SK-N-SH (cell line): ENCODE measurements at regions not wholly inside any gene's neighbourhood (a gene's known extent, or its start where the extent isn't known, plus 50 kb on each side); places are given as distances from the start of the nearest gene placed in this dataset.

Experiments used
- CTCF ChIA-PET: fragments of 300-600, 350-600 bp; formaldehyde crosslinking; extraction: SDS; loops from one replicate; lab custom pipeline; 2021; lab: Yijun Ruan, JAX
- POLR2A ChIA-PET: fragments of 350-600 bp; sonication (Branson Sonifier 250); formaldehyde crosslinking; extraction: SDS; loops from one replicate; lab custom pipeline; 2020; ENCODE audit warnings: antibody characterized with exemption, inconsistent platforms; lab: Yijun Ruan, JAX
- DNase-seq: peaks from one replicate; pipeline ENCODE4 v3.0.0; 2012
- H2AFZ ChIP-seq: fragments of 200-600 bp; sonication (generic); 2 replicates; pipeline ENCODE4 v1.8.1; 2016; ENCODE audit warnings: antibody characterized with exemption, mild to moderate bottlenecking, low read depth
- H3F3A ChIP-seq: fragments of 200-600 bp; sonication (generic); replicated peaks from 2 replicates; pipeline ENCODE3; 2016; ENCODE audit warnings: antibody characterized with exemption, mild to moderate bottlenecking; ENCODE audit not compliant: insufficient read depth
- H3K27ac ChIP-seq, 2 experiments: fragments of 200-500 bp in 1 of 2; fragments of 200-600 bp in 1 of 2; sonication (Bioruptor generic) in 1 of 2; sonication (generic), shearing (Covaris generic) in 1 of 2; 2 replicates each; pipeline versions ENCODE4 v1.5.1 to v1.6.1; 2014 to 2016; ENCODE audit warnings: low read depth in 2 of 2, inconsistent platforms in 1 of 2, low read length in 1 of 2, mild to moderate bottlenecking in 1 of 2, mixed read lengths in 1 of 2
- H3K27me3 ChIP-seq: fragments of 200-600 bp; sonication (generic), shearing (Covaris generic); 2 replicates; pipeline ENCODE4 v1.6.1; 2016; ENCODE audit warnings: mixed run types; ENCODE audit not compliant: insufficient read depth
- H3K36me3 ChIP-seq, 2 experiments: fragments of 200-500 bp in 1 of 2; fragments of 200-600 bp in 1 of 2; sonication (Bioruptor generic) in 1 of 2; sonication (generic) in 1 of 2; replicated peaks in 1 of 2; 2 replicates each; pipeline versions ENCODE3 to v1.5.1; 2014 to 2016; ENCODE audit warnings: low read length in 1 of 2, mild to moderate bottlenecking in 1 of 2; ENCODE audit not compliant: insufficient read depth in 2 of 2, control insufficient read depth in 1 of 2
- H3K4me1 ChIP-seq, 2 experiments: fragments of 200-500 bp in 1 of 2; fragments of 200-600 bp in 1 of 2; sonication (Bioruptor generic) in 1 of 2; sonication (generic), shearing (Covaris generic) in 1 of 2; 2 replicates each; pipeline versions ENCODE4 v1.5.1 to v1.6.1; 2014 to 2016; ENCODE audit warnings: low read depth in 1 of 2, low read length in 1 of 2, mixed run types in 1 of 2; ENCODE audit not compliant: insufficient read depth in 2 of 2, control insufficient read depth in 1 of 2
- H3K4me2 ChIP-seq: fragments of 200-600 bp; sonication (generic), shearing (Covaris generic); 2 replicates; pipeline ENCODE4 v1.6.1; 2017; ENCODE audit warnings: mixed run types
- H3K4me3 ChIP-seq, 2 experiments: fragments of 200-500 bp in 1 of 2; fragments of 200-600 bp in 1 of 2; sonication (Bioruptor generic) in 1 of 2; sonication (generic), shearing (Covaris generic) in 1 of 2; 2 replicates each; pipeline versions ENCODE4 v1.5.1 to v1.8.1; 2014 to 2016; ENCODE audit warnings: low read depth in 2 of 2, inconsistent platforms in 1 of 2, low read length in 1 of 2, mild to moderate bottlenecking in 1 of 2, mixed read lengths in 1 of 2, moderate library complexity in 1 of 2
- H3K79me2 ChIP-seq: fragments of 200-600 bp; sonication (generic); 2 replicates; pipeline ENCODE4 v1.8.1; 2017; ENCODE audit warnings: mild to moderate bottlenecking; ENCODE audit not compliant: insufficient read depth
- H3K9ac ChIP-seq: fragments of 200-600 bp; sonication (generic); 2 replicates; pipeline ENCODE4 v1.6.1; 2017; ENCODE audit warnings: mixed run types
- H3K9me2 ChIP-seq: fragments of 200-600 bp; sonication (generic); 2 replicates; pipeline ENCODE4 v1.6.1; 2017; ENCODE audit warnings: mixed run types
- H3K9me3 ChIP-seq: fragments of 200-600 bp; sonication (generic); 2 replicates; pipeline ENCODE4 v1.6.1; 2017; ENCODE audit warnings: mixed run types, mild to moderate bottlenecking, moderate library complexity
- H4K20me1 ChIP-seq: fragments of 200-600 bp; sonication (generic); 2 replicates; pipeline ENCODE4 v1.6.1; 2017; ENCODE audit warnings: mild to moderate bottlenecking, mixed run types; ENCODE audit not compliant: insufficient read depth
- EZH2phosphoT487 ChIP-seq: fragments of 200-600 bp; sonication (generic); IDR thresholded peaks from 2 replicates; pipeline ENCODE4 v1.6.1; 2017; ENCODE audit warnings: low read depth, mixed run types, mild to moderate bottlenecking, antibody characterized with exemption, moderate library complexity, borderline replicate concordance
- FOXJ3 ChIP-seq: sonication (generic); formaldehyde crosslinking; IDR thresholded peaks from 2 replicates; pipeline ENCODE4 v1.5.1; 2020; ENCODE audit warnings: mild to moderate bottlenecking, missing genetic modification reagents
- MEF2A ChIP-seq: IDR thresholded peaks from 2 replicates; pipeline ENCODE4 v1.4.0; 2012; ENCODE audit warnings: low read depth, borderline replicate concordance
- RFX5 ChIP-seq: IDR thresholded peaks from 2 replicates; pipeline ENCODE4 v1.6.1; 2012; ENCODE audit warnings: mild to moderate bottlenecking, improper control_type of control experiment, low read length
- SIN3A ChIP-seq: IDR thresholded peaks from 2 replicates; pipeline ENCODE4 v1.6.1; 2012; ENCODE audit warnings: low read depth, mild to moderate bottlenecking, low read length, moderate library complexity, borderline replicate concordance
- WGBS: methylation state at CpG from one replicate; pipeline ENCODE4 v1.1.6; 2017; ENCODE audit warnings: low lambda C conversion rate; 5-methylcytosine and 5-hydroxymethylcytosine counted together
- TF ChIP-seq, protein P1 (sequence below): IDR thresholded peaks from 2 replicates; pipeline ENCODE4 v1.4.0; 2012; ENCODE audit warnings: low read depth
- TF ChIP-seq, protein P2 (sequence below): fragments of 150-350 bp; IDR thresholded peaks from 2 replicates; pipeline ENCODE4 v1.6.1; 2016; ENCODE audit warnings: mild to moderate bottlenecking, low read depth, low read length
- TF ChIP-seq, protein P3 (sequence below): IDR thresholded peaks from 2 replicates; pipeline ENCODE4 v1.6.1; 2012; ENCODE audit warnings: mild to moderate bottlenecking, low read depth, low read length, moderate library complexity
- TF ChIP-seq, protein P4 (sequence below): fragments of 150-350 bp; IDR thresholded peaks from 2 replicates; pipeline ENCODE4 v1.6.1; 2017; ENCODE audit warnings: antibody characterized with exemption, low read length, low read depth, borderline replicate concordance

DNA sequence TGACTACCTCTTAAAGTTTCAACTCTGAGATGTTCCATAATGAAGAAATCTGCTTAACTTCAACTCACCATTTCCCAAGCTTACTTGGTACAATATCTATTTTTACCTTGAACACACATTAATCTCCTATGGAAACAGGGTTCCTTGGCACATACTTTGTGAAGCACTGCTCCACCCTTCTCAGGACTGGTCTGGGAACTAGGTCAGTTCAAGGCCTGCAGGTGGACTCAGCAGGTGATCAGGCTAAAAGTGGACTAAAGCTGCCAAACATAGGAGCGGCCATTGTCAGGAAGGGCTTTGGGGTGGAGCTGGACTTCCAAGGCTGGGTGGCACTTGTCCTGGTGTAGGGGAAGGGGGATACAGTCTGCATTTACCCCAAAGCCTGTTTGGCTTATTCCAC, 202.3 kb downstream of the NUAK1 start (continued):
- no peak for TF ChIP-seq EZH2phosphoT487
- TF ChIP-seq, protein P1, sequence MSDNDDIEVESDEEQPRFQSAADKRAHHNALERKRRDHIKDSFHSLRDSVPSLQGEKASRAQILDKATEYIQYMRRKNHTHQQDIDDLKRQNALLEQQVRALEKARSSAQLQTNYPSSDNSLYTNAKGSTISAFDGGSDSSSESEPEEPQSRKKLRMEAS = no peak

DNA sequence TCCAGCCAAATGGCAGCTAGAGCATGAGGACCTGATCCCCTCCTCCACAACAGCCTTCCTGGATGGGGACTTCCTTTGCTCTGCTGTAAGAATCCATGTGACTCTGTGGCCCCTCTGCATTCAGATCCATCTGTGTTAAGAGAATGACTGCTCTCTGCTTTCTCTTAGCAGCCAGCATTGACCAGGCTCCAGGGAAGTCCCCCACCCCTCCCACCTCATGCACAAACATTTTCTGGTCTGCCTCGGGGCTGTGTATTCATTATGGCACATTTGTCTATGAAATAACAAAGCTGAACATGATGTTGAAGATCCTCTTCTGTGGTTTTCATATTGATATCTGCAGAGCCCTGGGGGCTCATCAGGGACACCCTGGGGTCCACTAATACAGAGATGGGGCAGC, 201.7 kb downstream of the NUAK1 start:
- Histone ChIP-seq H4K20me1 (no peaks in the 10 kb centered on the region), H3K27ac (no peak overlapping the region), H3K4me3 (no peak overlapping the region), H3K9ac (no peak overlapping the region), H3K9me3 (no peaks in the 10 kb centered on the region), H3K27me3 (no peaks in the 10 kb centered on the region), H3K79me2 (no peaks in the 10 kb centered on the region), H2AFZ (no peak overlapping the region), H3K36me3 (no peaks in the 10 kb centered on the region), H3K9me2 (no peaks in the 10 kb centered on the region), H3K4me1 (peaks cover 0 to 21% of the 10 kb centered on the region in 2 experiments), H3K4me2 (no peak overlapping the region), H3F3A (peaks cover 6% of the 10 kb centered on the region)
- POLR2A ChIA-PET = no interaction called here
- 20% methylated on average over 1 of the region's 1 CpG for WGBS
- no peak for DNase-seq
- TF ChIP-seq RFX5 = no peak
- TF ChIP-seq, protein P2, sequence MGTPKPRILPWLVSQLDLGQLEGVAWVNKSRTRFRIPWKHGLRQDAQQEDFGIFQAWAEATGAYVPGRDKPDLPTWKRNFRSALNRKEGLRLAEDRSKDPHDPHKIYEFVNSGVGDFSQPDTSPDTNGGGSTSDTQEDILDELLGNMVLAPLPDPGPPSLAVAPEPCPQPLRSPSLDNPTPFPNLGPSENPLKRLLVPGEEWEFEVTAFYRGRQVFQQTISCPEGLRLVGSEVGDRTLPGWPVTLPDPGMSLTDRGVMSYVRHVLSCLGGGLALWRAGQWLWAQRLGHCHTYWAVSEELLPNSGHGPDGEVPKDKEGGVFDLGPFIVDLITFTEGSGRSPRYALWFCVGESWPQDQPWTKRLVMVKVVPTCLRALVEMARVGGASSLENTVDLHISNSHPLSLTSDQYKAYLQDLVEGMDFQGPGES = no peak
- no peak for TF ChIP-seq SIN3A
- TF ChIP-seq, protein P1 = no peak
- TF ChIP-seq, protein P3, sequence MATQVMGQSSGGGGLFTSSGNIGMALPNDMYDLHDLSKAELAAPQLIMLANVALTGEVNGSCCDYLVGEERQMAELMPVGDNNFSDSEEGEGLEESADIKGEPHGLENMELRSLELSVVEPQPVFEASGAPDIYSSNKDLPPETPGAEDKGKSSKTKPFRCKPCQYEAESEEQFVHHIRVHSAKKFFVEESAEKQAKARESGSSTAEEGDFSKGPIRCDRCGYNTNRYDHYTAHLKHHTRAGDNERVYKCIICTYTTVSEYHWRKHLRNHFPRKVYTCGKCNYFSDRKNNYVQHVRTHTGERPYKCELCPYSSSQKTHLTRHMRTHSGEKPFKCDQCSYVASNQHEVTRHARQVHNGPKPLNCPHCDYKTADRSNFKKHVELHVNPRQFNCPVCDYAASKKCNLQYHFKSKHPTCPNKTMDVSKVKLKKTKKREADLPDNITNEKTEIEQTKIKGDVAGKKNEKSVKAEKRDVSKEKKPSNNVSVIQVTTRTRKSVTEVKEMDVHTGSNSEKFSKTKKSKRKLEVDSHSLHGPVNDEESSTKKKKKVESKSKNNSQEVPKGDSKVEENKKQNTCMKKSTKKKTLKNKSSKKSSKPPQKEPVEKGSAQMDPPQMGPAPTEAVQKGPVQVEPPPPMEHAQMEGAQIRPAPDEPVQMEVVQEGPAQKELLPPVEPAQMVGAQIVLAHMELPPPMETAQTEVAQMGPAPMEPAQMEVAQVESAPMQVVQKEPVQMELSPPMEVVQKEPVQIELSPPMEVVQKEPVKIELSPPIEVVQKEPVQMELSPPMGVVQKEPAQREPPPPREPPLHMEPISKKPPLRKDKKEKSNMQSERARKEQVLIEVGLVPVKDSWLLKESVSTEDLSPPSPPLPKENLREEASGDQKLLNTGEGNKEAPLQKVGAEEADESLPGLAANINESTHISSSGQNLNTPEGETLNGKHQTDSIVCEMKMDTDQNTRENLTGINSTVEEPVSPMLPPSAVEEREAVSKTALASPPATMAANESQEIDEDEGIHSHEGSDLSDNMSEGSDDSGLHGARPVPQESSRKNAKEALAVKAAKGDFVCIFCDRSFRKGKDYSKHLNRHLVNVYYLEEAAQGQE = no peak
- TF ChIP-seq MEF2A = no peak
- no peak for TF ChIP-seq EZH2phosphoT487
- no peak for TF ChIP-seq FOXJ3 (CRISPR knock-in tag)
- TF ChIP-seq, protein P4, sequence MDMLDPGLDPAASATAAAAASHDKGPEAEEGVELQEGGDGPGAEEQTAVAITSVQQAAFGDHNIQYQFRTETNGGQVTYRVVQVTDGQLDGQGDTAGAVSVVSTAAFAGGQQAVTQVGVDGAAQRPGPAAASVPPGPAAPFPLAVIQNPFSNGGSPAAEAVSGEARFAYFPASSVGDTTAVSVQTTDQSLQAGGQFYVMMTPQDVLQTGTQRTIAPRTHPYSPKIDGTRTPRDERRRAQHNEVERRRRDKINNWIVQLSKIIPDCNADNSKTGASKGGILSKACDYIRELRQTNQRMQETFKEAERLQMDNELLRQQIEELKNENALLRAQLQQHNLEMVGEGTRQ = no peak
- CTCF ChIA-PET = no interaction called here
